Esophagus muscularis mucosa (tissue), 3 donors: ENCODE measurements at regions not wholly inside any gene's neighbourhood (a gene's known extent, or its start where the extent isn't known, plus 50 kb on each side); places are given as distances from the start of the nearest gene placed in this dataset.

ENCODE experiments used
- CTCF ChIP-seq, 3 experiments: fragments of 200-600 bp in 2 of 3; fragments of 450-650 bp in 1 of 3; sonication (generic) in 2 of 3; IDR thresholded peaks; one replicate each; pipeline ENCODE4 v1.5.1; 2017 to 2019; ENCODE audit warnings: antibody characterized with exemption in 3 of 3, mild to moderate bottlenecking in 2 of 3, moderate library complexity in 1 of 3
- POLR2A ChIP-seq: fragments of 450-650 bp; IDR thresholded peaks from one replicate; pipeline ENCODE4 v1.6.1; 2017; ENCODE audit warnings: antibody characterized with exemption, moderate library complexity, mild to moderate bottlenecking, low read depth

- TF ChIP-seq CTCF (IDR thresholded peaks at IDR 0.05) (no peak), POLR2A (no peak)
These were observed 172.5 kb downstream of the MN1 start for GRCh38 chr22:27628891-27629631.
